Muscle of leg (tissue), 3 donors: ENCODE measurements at regions not wholly inside any gene's neighbourhood (a gene's known extent, or its start where the extent isn't known, plus 50 kb on each side); places are given as distances from the start of the nearest gene placed in this dataset.

Source experiments
- DNase-seq: peaks from one replicate; pipeline ENCODE4 v3.0.0; 2013
- H3K27ac ChIP-seq: one replicate; pipeline ENCODE4 v1.5.1; 2013; ENCODE audit warnings: mild to moderate bottlenecking, low read length, control low read depth
- H3K27me3 ChIP-seq: one replicate; pipeline ENCODE4 v1.6.1; 2013; ENCODE audit warnings: low read length; ENCODE audit not compliant: control insufficient read depth, insufficient read depth
- H3K36me3 ChIP-seq: one replicate; pipeline ENCODE4 v1.6.1; 2013; ENCODE audit warnings: low read length; ENCODE audit not compliant: control insufficient read depth, insufficient read depth
- H3K4me1 ChIP-seq: one replicate; pipeline ENCODE4 v1.6.1; 2013; ENCODE audit warnings: low read length; ENCODE audit not compliant: control insufficient read depth, insufficient read depth
- H3K4me3 ChIP-seq: one replicate; pipeline ENCODE4 v1.5.1; 2013; ENCODE audit warnings: low read length, control low read depth
- H3K9me3 ChIP-seq: replicated peaks from 2 replicates; pipeline ENCODE4 v1.6.1; 2013; ENCODE audit warnings: low read depth, low read length; ENCODE audit not compliant: control insufficient read depth
- WGBS: methylation state at CpG from one replicate; pipeline ENCODE4 v1.1.5; 2013; ENCODE audit warnings: missing lambda C conversion rate; ENCODE audit not compliant: insufficient coverage; 5-methylcytosine and 5-hydroxymethylcytosine counted together

GRCh38 chr14:34064349-34064748, 113.5 kb upstream of the EGLN3 start:
- DNase-seq, result peak; percentile 90
- no peak overlapping the region for H3K27ac ChIP-seq
- H3K4me1 ChIP-seq, result peaks cover 28% of the 10 kb centered on the region
- no peak overlapping the region for H3K4me3 ChIP-seq
- no peaks in the 10 kb centered on the region for H3K36me3 ChIP-seq
- no peaks in the 10 kb centered on the region for H3K27me3 ChIP-seq
- 30% methylated on average over 3 of the region's 4 CpGs for WGBS
- H3K9me3 ChIP-seq, result no peaks in the 10 kb centered on the region

GRCh38 chr14:34063470-34064164, 112.7 kb upstream of the EGLN3 start:
- Histone ChIP-seq H3K9me3 (no peaks in the 10 kb centered on the region), H3K4me3 (no peak overlapping the region), H3K4me1 (peaks cover 32% of the 10 kb centered on the region), H3K36me3 (no peaks in the 10 kb centered on the region), H3K27me3 (no peaks in the 10 kb centered on the region), H3K27ac (no peak overlapping the region)
- DNase-seq, result peak; percentile 82
- 12% methylated on average over 5 of the region's 9 CpGs for WGBS

- WGBS, result no CpG with 5 or more reads among the region's 1 CpG
These were observed 112.2 kb upstream of the EGLN3 start for GRCh38 chr14:34063042-34063441.

GRCh38 chr14:34062353-34062973, 111.6 kb upstream of the EGLN3 start:
- H3K4me3 ChIP-seq, result no peak overlapping the region
- H3K36me3 ChIP-seq, result no peaks in the 10 kb centered on the region
- no peaks in the 10 kb centered on the region for H3K27me3 ChIP-seq
- no peaks in the 10 kb centered on the region for H3K9me3 ChIP-seq
- peaks cover 32% of the 10 kb centered on the region for H3K4me1 ChIP-seq
- H3K27ac ChIP-seq, result no peak overlapping the region
- WGBS, result 100% methylated on average over 4 of the region's 8 CpGs
- no peak for DNase-seq

More at GRCh38 chr14:34063042-34063441, 112.2 kb upstream of the EGLN3 start:
- H3K4me1 ChIP-seq, result peaks cover 32% of the 10 kb centered on the region
- H3K27me3 ChIP-seq, result no peaks in the 10 kb centered on the region
- H3K27ac ChIP-seq, result no peak overlapping the region
- no peak for DNase-seq
- H3K9me3 ChIP-seq, result no peaks in the 10 kb centered on the region
- no peaks in the 10 kb centered on the region for H3K36me3 ChIP-seq
- no peak overlapping the region for H3K4me3 ChIP-seq

GRCh38 chr14:34060651-34060999, 109.8 kb upstream of the EGLN3 start:
- peak; percentile 84 for DNase-seq
- Histone ChIP-seq H3K4me3 (peak overlapping the region; percentile 67), H3K36me3 (no peaks in the 10 kb centered on the region), H3K9me3 (no peaks in the 10 kb centered on the region), H3K27me3 (no peaks in the 10 kb centered on the region), H3K4me1 (peaks cover 32% of the 10 kb centered on the region), H3K27ac (peak overlapping the region; percentile 87)
- WGBS, result 42% methylated on average over 8 of the region's 16 CpGs

GRCh38 chr14:34059925-34060650, 109.2 kb upstream of the EGLN3 start:
- peak overlapping the region; percentile 93 for H3K27ac ChIP-seq
- no peaks in the 10 kb centered on the region for H3K36me3 ChIP-seq
- no peaks in the 10 kb centered on the region for H3K27me3 ChIP-seq
- peak; percentile 91 for DNase-seq
- no peaks in the 10 kb centered on the region for H3K9me3 ChIP-seq
- H3K4me1 ChIP-seq, result peaks cover 32% of the 10 kb centered on the region
- under 1% methylated on average over 79 of the region's 84 CpGs for WGBS
- H3K4me3 ChIP-seq, result peak overlapping the region; percentile 67

- DNase-seq, result no peak
- Histone ChIP-seq H3K4me1 (peaks cover 33% of the 10 kb centered on the region), H3K9me3 (no peaks in the 10 kb centered on the region), H3K36me3 (no peaks in the 10 kb centered on the region), H3K27ac (peak overlapping the region; percentile 93), H3K27me3 (no peaks in the 10 kb centered on the region), H3K4me3 (peak overlapping the region; percentile 67)
- 45% methylated on average over 6 of the region's 16 CpGs for WGBS
These were observed 108.4 kb upstream of the EGLN3 start for GRCh38 chr14:34059037-34059924.

- H3K27me3 ChIP-seq, result no peaks in the 10 kb centered on the region
- H3K4me1 ChIP-seq, result peaks cover 35% of the 10 kb centered on the region
- DNase-seq, result no peak
- no peaks in the 10 kb centered on the region for H3K36me3 ChIP-seq
- H3K9me3 ChIP-seq, result no peaks in the 10 kb centered on the region
- no peak overlapping the region for H3K4me3 ChIP-seq
- WGBS, result no CpG with 5 or more reads among the region's 3 CpGs
- H3K27ac ChIP-seq, result no peak overlapping the region
These were observed 107.6 kb upstream of the EGLN3 start for GRCh38 chr14:34058510-34058909.

- H3K4me3 ChIP-seq, result no peak overlapping the region
- H3K9me3 ChIP-seq, result no peaks in the 10 kb centered on the region
- no peaks in the 10 kb centered on the region for H3K36me3 ChIP-seq
- H3K4me1 ChIP-seq, result peaks cover 32% of the 10 kb centered on the region
- H3K27me3 ChIP-seq, result no peaks in the 10 kb centered on the region
- DNase-seq, result no peak
- H3K27ac ChIP-seq, result no peak overlapping the region
- WGBS, result no CpG with 5 or more reads among the region's 1 CpG
These were observed 105.2 kb upstream of the EGLN3 start for GRCh38 chr14:34056046-34056445.
